Sigmoid colon (tissue), 4 donors: ENCODE measurements at regions not wholly inside any gene's neighbourhood (a gene's known extent, or its start where the extent isn't known, plus 50 kb on each side); places are given as distances from the start of the nearest gene placed in this dataset.

Experiments used
- EP300 ChIP-seq, 4 donors: sonication (generic); formaldehyde crosslinking; IDR thresholded peaks; one replicate each; pipeline ENCODE4 v1.6.1; 2017; ENCODE audit warnings: antibody characterized with exemption in 4 of 4
- POLR2A ChIP-seq, 2 donors: fragments of 450-650 bp; IDR thresholded peaks; one replicate each; pipeline ENCODE4 v1.6.1; 2016; ENCODE audit warnings: antibody characterized with exemption in 2 of 2, mild to moderate bottlenecking in 2 of 2, moderate library complexity in 2 of 2
- POLR2AphosphoS5 ChIP-seq, 4 donors: sonication (generic); formaldehyde crosslinking; IDR thresholded peaks; one replicate each; pipeline ENCODE4 v1.6.1; 2017; ENCODE audit warnings: antibody characterized with exemption in 4 of 4
- TF ChIP-seq, protein P1 (sequence below), 4 experiments: fragments of 450-650 bp in 3 of 4; fragments of 200-600 bp in 1 of 4; IDR thresholded peaks; one replicate each; pipeline ENCODE4 v1.5.1; 2016 to 2019; ENCODE audit warnings: antibody characterized with exemption in 4 of 4, mild to moderate bottlenecking in 3 of 4, moderate library complexity in 2 of 4

DNA sequence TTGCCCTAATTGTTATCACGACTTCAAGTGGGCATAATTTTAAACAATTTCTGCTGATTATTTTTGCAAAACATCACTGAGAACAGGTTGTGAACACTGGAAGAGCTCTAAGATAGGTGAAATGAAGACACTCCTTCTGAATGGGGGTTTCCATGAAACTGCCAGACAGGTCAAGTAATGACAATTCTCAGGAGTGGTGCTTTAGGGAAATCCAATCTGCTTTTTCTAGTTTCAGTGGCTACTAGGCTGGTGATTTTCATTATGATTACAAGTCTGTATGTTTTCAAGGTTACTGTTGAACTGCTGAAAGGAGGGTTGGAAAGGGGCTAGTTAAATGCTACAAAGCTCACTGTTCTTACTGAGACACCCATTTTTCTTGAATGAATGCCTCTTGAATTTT is 1724.2 kb downstream of the PCDH9 start:
- TF ChIP-seq POLR2A (IDR thresholded peaks at IDR 0.05): no peak
- TF ChIP-seq, protein P1, sequence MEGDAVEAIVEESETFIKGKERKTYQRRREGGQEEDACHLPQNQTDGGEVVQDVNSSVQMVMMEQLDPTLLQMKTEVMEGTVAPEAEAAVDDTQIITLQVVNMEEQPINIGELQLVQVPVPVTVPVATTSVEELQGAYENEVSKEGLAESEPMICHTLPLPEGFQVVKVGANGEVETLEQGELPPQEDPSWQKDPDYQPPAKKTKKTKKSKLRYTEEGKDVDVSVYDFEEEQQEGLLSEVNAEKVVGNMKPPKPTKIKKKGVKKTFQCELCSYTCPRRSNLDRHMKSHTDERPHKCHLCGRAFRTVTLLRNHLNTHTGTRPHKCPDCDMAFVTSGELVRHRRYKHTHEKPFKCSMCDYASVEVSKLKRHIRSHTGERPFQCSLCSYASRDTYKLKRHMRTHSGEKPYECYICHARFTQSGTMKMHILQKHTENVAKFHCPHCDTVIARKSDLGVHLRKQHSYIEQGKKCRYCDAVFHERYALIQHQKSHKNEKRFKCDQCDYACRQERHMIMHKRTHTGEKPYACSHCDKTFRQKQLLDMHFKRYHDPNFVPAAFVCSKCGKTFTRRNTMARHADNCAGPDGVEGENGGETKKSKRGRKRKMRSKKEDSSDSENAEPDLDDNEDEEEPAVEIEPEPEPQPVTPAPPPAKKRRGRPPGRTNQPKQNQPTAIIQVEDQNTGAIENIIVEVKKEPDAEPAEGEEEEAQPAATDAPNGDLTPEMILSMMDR (IDR thresholded peaks at IDR 0.05): no peak
- no peak for TF ChIP-seq POLR2AphosphoS5 (IDR thresholded peaks at IDR 0.05)
- no peak for TF ChIP-seq EP300 (IDR thresholded peaks at IDR 0.05)
